HG03457 (cell line): ENCODE measurements at regions not wholly inside any gene's neighbourhood (a gene's known extent, or its start where the extent isn't known, plus 50 kb on each side); places are given as distances from the start of the nearest gene placed in this dataset.
"Not testable (repeated sequence)": the region's sequence is repeated elsewhere in the genome, so short reads cannot be mapped to it uniquely, and the experiment has no call there.

Experiments
- ATAC-seq: cut with Tn5 transposase; IDR thresholded peaks from one replicate; pipeline ENCODE4 v1.9.1; 2021; ENCODE audit warnings: moderate number of reproducible peaks; ENCODE audit not compliant: unreplicated experiment

DNA sequence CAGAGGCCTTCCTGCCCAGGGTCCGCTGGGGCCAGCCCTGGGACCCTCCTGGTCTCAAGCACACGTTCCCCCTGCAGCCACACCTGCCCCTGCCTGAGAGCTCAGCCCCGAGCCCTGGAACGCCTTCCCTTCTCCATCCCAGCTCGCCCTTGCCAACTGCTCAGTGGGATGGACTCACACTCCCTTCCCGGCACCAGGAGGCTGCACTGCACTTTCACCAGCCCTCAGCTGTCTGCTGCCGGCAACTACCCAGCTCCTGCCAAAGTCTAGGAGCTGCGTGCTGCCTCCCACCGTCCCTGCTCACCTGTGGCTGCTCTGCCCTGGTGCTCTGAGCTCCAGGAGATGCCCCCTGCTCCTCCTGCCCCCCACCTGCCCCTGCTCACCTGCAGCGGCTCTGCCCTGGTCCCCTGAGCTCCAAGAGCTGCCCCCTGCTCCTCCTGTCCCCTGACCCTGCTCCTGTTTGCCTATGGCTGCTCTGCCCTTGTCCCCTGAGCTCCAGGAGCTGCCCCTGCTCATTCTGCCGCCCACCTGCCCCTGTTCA, 246.4 kb downstream of the TMEM121 start:
- not testable (repeated sequence) for ATAC-seq

DNA sequence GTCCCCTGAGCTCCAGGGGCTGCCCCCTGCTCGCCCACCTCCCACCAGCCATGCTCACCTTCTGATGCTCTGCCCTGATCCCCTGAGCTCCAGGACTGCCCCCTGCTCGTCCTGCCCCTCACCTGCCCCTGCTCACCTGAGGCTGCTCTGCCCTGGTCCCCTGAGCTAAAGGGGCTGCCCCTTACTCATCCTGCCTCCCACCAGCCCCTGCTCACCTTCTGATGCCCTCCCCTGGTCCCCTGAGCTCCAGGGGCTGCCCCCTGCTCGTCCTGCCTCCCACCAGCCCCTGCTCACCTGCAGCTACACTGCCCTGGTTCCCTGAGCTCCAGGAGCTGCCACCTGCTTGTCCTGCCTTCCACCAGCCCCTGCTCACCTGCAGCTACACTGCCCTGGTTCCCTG, 247.2 kb downstream of the TMEM121 start:
- ATAC-seq = no peak

DNA sequence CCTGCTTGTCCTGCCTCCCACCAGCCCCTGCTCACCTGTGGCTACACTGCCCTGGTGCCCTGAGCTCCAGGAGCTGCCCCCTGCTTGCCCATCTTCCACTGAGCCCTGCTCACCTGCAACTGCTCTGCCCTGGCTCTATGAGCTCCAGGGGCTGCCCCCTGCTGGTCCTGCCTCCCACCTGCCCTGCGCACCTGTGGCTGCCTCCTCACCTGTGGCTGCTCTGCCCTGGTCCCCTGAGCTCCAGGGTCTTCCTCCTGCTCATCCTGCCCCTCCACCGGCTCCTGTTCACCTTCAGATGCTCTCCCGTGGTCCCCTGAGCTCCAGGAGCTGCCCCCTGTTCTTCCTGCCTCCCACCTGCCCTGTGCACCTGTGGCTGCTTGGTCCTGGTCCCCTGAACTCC, 247.6 kb downstream of the TMEM121 start:
- ATAC-seq = no peak

DNA sequence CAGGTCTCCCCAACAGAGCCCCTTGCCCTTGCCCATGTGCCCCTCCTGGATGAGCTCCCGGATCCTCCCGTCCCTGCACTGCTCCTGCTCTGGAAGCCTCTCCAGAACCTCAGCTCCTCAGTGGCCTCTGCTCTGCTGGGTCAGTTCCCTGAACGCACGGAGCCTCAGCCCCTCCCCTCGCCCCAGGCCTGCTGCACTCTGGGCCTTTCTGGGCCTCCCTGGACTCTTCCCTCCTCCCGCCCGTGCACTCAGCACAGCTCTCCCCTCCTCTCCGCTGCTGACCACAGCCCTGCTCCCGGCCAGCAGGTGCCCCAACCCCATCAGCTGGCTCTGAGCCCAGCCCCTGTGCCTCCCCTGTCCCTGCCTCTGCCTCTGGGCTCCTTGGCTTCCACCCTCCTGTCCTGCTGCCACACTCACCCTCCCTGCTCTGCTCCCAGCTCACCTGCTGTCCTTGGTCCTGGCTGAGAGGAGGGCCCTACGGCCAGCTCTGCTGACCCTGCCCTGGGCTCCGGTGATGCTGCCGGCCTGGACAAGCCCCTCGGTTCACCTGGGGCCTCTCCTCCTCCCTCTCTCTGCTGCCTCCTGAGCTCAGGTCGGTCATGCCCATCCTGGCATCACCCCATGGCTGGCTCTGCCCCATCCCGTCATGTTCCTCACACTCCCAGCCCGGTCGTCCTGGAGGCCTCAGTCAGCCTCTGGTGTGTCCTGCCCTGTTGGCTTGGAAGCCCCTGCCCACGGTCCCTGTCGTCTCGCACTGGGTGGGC, 248.4 kb downstream of the TMEM121 start:
- not testable (repeated sequence) for ATAC-seq

DNA sequence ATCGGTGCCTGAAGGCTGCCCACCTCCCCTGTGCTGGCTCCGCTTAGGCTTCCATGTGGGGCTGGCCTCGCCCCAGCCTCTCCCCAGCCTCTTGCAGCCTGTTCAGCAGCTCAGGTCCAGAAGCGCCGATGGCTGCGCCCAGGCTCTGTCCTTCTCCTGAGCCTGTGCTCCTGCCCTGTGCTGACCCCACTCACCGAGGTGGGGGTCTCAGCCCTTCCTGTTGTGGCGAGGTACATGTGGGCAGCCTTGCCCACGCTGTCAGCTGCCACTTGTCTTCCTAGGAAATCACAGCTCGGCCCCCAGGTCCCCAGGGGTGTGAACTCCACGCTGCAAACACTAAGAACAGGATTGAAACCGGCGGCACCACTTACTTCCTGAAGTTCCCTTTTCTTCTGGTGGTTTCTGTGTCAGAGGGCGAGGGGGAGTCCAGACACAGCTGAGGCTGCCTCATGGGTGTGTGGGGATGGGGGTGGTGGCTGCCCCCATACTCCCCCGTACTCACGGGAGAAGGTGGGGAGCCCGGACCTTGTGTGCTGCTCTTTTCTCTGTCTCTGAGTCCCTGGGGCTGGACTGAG, 249.1 kb downstream of the TMEM121 start:
- ATAC-seq = not testable (repeated sequence)

DNA sequence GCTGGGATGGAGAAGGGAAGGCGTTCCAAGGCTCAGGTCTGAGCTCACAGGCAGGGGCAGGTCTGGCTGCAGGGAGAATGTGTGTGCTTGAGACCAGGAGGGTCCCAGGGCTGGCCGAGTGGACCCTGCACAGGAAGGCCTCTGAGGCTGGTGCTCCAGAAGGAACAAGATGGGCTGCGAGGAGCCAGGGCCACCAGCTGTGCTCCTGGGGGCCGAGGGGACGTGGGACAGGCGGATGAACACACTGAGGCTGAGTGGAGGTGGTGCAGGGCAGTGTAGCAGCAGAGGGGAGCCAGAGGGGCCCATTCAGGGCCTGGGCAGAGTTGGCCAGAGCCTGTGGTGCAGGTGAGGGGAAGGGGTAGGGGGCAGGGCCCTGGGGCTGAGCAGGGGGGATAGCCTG, 249.7 kb downstream of the TMEM121 start:
- not testable (repeated sequence) for ATAC-seq

DNA sequence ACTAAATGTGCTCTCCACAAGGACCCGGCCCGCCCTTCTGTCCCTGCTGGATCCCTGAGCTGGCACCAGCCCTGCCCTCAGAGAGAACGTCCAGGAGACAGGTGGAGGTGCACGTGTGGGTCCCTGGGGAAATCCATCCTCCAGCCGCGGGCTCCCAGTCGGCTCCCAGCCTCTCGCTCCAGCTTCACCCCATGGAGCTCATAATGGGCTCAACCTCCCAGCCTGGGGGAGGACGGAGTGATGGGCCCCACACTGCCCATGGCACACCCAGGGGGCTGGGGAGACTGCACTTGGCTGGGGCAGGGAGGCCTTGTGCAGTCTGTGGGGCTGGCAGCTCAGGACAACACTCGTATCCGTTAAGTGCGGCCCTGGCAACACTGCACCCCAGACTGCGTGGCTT, 250.5 kb downstream of the TMEM121 start:
- no peak for ATAC-seq

DNA sequence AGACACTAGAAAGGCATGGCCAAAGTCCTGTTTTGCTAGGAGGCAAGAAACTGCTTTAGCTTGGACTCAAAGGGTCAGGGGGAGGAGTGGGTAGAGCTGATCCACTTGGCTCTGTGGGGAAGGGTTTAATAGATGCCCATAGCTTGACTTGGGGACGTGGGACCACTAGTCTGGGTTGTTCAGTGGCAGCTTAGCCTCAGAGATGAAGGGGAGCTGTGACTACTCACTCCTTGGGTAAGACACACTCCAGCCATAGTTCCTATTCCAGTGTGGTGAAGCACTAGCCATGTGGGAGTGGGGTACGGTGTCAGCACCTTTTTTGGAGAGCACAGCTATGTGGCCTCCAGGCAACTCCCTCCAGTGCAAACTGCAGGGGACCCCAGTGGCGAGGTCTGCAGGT, 257.3 kb downstream of the TMEM121 start:
- no peak for ATAC-seq

DNA sequence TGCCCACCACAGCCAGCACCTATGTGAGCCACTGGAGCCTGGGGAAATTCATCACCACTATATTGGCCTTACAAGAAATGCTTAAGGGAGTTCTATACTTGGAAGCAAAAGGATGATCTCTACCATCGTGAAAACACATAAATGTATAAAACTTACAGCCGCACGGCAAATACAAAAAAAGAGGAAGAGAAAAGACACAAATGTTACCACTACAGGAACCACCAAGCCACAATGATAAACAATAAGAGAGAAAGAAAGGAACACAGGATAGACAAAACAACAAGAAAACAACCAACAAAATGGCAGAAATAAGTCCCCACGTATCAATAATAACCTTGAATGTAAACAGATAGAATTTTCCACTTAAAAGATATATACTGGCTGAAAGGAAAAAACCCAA, 267.5 kb downstream of the TMEM121 start:
- ATAC-seq = no peak

DNA sequence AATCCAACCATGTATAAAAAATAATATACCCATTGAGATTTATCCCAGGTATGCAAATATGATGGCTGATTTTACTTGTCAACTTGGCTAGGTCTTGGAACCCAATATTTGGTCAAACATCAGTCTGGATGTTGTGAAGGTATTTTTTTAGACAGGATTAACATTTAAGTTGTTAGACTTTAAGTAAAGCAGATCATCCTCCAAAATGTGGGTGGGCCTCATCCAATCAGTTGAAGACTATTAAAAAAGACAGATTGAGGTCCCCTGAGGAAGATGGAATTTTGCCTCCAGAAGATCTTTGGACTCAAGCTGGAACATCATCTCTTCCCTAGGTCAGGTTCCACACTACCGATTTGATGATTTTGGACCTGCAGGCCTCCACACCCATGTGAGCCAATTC, 271.2 kb downstream of the TMEM121 start:
- no peak for ATAC-seq

DNA sequence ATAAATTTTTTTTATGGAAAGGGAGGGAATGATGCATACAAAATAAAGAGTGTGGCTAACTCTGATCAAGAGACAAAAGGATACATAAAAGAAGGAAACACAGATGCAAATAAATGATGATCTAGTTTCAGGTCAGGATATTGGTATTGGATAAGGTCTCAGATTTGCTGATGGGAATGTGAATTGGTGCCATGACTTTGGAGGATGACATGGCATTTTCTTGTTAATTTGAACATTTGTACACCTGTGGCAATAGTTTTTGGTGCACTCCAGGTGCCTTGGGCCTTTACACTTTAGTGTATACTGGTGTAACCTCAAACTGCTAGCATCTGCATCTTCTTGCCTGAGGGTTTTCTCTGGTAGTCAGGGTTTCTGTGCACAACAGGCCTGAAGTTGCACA, 279.3 kb downstream of the TMEM121 start:
- no peak for ATAC-seq

DNA sequence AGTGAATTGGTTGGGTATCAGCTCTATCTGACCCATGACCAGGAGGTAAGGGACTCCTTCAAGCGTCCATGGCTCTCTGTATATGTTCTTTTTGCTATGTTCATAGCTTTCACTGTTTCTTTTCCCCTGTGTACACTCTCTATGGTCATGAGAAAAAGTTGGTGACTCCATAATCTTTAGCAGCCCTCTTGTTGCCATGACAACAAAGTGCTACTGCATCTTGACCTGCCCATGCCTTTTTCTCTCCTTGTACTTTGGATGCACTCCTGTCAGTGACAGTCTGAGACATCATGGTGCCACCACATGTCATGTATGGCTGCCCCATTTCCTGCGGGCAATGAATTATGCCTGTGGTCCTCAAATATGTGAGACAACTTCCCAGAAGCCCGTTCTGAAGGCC, 280.2 kb downstream of the TMEM121 start:
- no peak for ATAC-seq

DNA sequence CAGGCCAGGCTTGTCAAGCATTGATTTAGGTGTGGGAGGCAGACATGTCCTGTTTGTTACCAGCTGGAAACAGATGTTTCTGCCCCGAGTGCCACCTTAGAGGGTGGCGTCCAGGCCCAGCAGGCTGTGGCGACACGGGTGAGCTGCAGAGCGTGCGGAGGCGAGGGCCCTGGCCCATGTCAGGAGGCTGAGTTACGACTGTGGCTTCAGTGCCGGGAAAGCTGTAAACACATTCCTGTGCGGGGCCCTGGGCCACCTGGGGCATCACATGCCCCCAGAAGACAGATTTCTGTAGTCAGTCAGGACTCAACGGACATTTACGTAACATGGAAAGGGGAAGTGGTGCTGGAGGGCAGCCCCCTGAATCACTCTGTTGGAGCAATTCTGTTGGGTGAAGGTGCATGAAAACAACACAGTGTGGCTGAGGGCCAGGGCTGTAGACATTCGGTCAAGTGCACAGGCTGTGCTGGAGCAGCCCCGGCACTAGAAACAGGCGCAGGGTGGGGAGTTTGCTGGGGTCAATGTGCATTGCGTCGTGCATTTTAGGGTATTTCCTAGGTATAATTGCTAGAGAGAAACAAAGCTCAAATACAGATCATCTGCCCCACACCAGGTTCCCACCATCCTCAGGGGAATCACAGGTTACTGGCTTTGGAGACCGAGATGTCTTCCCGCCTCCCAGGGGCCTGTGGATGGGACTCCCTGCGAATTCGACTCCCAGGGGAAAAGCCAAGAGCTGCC, 291.8 kb downstream of the TMEM121 start:
- peak; percentile 60 for ATAC-seq

DNA sequence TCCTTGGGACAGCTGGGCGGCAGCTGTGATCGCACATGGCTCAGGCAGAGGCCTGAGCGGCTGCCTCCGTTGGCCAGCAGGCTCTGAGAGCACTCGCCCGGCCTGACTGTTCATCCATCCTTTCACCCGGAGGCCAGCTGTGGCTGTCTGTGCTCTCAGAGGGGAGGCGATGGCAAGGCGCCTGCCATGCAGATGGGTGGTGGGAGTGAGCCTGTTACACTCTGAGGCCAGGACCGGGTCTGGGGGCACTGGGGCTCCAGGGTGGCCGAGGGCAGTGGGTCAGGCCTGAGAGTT, 292.3 kb downstream of the TMEM121 start:
- ATAC-seq = no peak

DNA sequence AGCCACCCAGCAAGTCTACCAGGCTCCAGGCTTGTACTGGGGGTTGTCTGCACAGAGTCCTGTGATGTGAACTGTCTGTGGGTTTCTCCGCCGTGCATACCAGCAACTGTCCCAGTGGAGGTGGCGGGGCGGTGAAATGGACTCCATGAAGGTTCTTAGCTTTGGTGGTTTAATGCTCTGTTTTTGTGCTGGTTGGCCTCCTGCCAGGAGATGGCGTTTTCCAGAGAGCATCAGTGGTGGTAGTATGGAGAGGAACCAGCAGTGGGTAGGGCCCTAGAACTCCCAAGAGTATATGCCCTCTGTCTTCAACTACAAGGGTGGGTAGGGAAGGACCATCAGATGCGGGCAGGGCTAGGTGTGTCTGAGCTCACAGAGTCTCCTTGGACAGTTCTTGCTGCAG, 303.8 kb downstream of the TMEM121 start:
- no peak for ATAC-seq

DNA sequence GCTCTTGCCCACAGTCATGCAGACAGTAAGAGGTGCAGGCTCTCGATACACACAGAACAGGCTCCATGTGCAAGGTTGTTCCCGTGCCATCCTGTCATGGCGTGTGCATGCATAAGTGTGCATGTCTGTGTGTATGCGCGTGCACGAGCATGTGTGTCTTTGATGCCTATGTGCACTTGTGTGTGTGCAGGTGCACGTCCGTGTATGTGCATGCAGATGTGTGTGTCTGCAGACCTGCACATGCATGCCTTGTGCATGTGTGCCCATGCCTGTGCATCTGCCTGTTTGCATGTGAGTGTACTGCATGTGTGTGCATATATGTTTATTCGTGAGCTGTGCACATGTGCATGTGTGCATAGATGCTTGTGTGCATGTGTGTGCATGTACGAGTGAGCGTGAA, 309.8 kb downstream of the TMEM121 start:
- ATAC-seq = no peak

DNA sequence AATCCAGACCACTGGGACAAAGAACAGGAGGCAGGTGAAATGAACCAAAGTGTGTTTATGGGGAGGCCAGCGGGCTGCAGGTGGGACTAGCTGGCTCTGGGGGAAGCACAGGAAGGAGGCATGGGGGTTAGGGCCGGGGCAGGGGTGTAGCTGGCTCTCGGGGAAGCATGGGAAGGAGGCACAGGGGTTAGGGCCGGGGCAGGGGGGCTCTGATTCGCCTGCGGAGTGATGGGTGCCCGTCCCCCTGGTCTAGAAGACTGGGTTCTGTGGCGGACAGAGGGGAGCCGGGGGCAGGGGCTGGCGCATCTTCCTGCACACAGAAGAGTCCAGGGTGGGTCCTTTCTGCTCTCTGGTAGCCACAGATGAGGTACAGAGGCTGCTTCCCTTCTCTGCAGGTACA, 310.3 kb downstream of the TMEM121 start:
- ATAC-seq = no peak

DNA sequence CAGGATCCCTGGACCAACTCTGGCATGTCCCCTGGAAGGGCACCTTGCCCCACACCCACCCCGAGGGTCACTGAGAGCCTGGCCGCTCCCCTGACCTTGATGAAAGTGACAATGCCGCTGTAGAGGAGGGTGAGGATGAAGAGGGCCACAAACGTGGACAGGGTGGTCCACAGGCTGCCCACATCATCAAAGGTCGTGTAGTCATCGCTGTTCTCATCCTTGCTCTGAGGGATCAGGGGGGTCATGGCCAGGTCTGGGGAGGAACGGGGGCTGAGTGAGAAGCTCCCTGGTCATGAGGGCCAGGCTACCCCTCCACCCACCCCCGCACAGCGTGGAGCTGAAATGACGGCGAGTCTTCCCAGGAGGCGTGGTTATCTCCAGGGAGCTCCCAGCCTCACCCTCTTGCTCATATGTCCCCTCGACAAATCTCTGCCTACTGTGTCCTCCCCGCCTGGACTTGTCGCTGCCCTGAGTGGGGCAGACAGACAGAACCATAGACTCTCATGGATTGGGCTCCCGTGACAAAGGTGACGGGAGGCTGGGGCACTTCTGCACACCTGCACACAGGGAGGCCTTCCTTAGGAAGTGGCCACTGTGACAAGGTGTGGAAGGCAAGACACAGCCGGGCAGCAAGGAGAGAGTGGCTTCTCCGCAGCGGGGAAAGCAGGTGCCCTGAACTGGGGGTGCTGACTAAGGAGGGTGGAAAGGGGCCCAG, 311.1 kb downstream of the TMEM121 start:
- ATAC-seq = no peak

DNA sequence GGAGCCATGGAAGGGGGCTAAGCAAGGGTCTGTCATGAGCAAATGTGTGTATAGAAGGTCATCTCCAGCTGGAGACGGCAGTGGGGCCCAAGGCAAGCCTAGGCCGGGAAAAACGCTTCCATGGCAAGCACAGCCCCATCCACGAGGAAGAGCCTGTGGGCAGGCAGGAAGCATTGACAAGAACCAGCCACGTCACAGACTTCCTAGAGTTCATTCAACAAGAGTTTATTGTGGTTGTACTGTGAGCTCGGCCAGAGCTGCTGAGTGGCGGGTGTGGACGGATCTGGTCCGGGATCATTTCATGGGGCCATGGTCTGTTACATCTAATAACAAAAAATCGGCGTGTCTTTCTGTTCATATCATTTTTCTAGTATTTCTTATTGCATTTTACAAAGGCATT, 311.7 kb downstream of the TMEM121 start:
- no peak for ATAC-seq

DNA sequence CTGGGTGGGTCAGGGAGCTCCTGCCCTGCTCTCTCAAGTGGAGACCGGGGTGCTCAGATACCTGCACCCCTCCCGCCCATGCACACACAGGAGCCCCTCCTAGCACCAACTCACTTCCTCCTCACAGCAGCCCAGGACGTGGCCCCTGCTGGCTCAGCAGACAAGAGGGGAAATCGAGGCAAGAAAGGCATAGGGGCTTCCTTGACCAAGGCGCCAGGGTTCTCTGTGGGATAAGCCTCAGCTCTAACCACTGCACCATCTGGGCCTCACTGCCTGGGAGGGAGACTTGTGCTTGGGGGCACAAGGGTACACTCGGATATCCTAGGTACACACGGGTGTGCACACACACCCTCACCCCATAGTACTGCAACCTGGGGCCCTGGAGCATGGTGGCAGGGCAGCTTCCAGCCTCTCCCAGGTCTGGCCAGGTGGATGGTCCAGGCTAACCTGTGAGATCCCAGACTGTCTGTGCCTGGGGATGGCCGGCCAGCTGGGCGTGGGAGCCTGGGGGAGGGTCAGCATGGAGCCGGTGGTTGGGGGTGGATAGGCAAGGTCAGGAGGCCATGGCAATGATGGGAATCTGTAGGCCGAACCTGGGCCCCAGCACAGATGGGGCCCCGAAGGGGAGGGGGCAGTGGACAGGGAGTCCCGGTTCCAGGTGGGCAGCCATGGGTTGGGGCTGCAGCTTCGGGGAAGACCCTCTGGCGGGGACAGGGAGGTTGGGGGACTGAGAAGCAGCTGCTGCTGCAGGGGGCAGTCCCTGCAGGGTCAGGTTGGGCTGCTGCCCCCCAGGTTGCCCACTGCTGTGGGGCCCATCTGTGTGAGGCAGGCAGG, 312.4 kb downstream of the TMEM121 start:
- ATAC-seq = no peak
